ENCODE measurements at regions not wholly inside any gene's neighbourhood (a gene's known extent, or its start where the extent isn't known, plus 50 kb on each side); places are given as distances from the start of the nearest gene placed in this dataset.

- TF ChIP-seq CTCF (IDR thresholded peaks at IDR 0.05; ENCODE audit: low read depth, low read length, missing input control) (no peak), MAX (IDR thresholded peaks at IDR 0.05) (no peak), YY1 (IDR thresholded peaks at IDR 0.05) (no peak), RAD21 (IDR thresholded peaks at IDR 0.05) (no peak), ZBTB33 (IDR thresholded peaks at IDR 0.05) (no peak), HNF4G (IDR thresholded peaks at IDR 0.05) (no peak), TAF1 (conservative IDR thresholded peaks at IDR 0.05) (no peak), REST (IDR thresholded peaks at IDR 0.05) (no peak), JUND (IDR thresholded peaks at IDR 0.05) (no peak), SP1 (IDR thresholded peaks at IDR 0.05) (no peak), RXRA (IDR thresholded peaks at IDR 0.05) (no peak), EGR1 (IDR thresholded peaks at IDR 0.05; ENCODE audit: low read depth in 2 of 2) (no peak), ATF3 (IDR thresholded peaks at IDR 0.05) (no peak), NR2F2 (IDR thresholded peaks at IDR 0.05) (no peak)
Measured at GRCh38 chr1:5109633-5110032, 455.2 kb downstream of the AJAP1 start.
